ENCODE measurements at regions not wholly inside any gene's neighbourhood (a gene's known extent, or its start where the extent isn't known, plus 50 kb on each side); places are given as distances from the start of the nearest gene placed in this dataset.

DNA sequence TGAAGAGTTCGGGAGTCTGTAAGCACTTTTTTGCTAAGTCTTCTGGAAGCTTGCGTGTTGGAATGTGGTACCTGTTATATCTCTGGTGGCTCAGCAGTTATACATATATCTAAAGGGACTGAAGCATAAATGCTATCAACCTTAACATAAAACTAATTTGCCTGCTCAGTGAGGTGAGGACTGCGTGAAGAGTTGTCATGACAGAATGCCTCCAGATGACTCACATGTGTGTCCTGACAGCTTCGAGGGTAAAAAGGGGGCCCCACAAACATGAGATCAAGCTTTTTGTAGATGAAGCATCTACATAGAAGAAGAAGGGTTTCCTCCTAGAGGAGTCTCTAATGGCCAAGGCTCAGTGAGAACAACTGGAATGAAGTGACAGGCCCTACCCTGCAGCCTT is 88.8 kb upstream of the C3orf80 start:
- TF ChIP-seq ZSCAN20 (CRISPR knock-in tag; IDR thresholded peaks at IDR 0.05; ENCODE audit: borderline replicate concordance) (no peak), ZNF24 (IDR thresholded peaks at IDR 0.05) (no peak)
